ENCODE measurements at regions not wholly inside any gene's neighbourhood (a gene's known extent, or its start where the extent isn't known, plus 50 kb on each side); places are given as distances from the start of the nearest gene placed in this dataset.
"Not testable (repeated sequence)": the region's sequence is repeated elsewhere in the genome, so short reads cannot be mapped to it uniquely, and the experiment has no call there.

- H3K27me3 ChIP-seq (ENCODE audit: insufficient read depth, low read length, poor library complexity, severe bottlenecking) = no peaks in the 10 kb centered on the region
- TF ChIP-seq EZH2phosphoT487 (IDR thresholded peaks at IDR 0.05; ENCODE audit: borderline replicate concordance) (no peak), CTCF (conservative IDR thresholded peaks at IDR 0.05; ENCODE audit: low read length) (no peak)
These were observed 113.6 kb upstream of the WSB1 start for GRCh38 chr17:27180322-27180721.

GRCh38 chr17:27181379-27181925 lies 112.5 kb upstream of the WSB1 start:
- H2AFZ ChIP-seq (ENCODE audit: low read length); H3K4me1 ChIP-seq (ENCODE audit: insufficient read depth, low read length, poor library complexity, severe bottlenecking); H3K9me2 ChIP-seq (replicated peaks; ENCODE audit: low read depth, low read length); H3K27me3 ChIP-seq (ENCODE audit: insufficient read depth, low read length, poor library complexity, severe bottlenecking); H3K36me3 ChIP-seq (ENCODE audit: insufficient read depth, low read length); H3K9ac ChIP-seq (ENCODE audit: low read depth, low read length, poor library complexity, severe bottlenecking); H3K79me2 ChIP-seq (ENCODE audit: insufficient read depth, low read length); H4K20me1 ChIP-seq (ENCODE audit: insufficient read depth, low read length, poor library complexity, severe bottlenecking); H3K4me3 ChIP-seq (ENCODE audit: low read length, poor library complexity, severe bottlenecking); H3K4me2 ChIP-seq (ENCODE audit: low read depth, low read length, poor library complexity, severe bottlenecking); H3F3A ChIP-seq (ENCODE audit: low read depth): not testable (repeated sequence)
- peaks cover 25% of the 10 kb centered on the region; the same call in 1 of the 2 replicates for H3K9me3 ChIP-seq (ENCODE audit: insufficient read depth, low read depth, low read length)

More at GRCh38 chr17:27180322-27180721, 113.6 kb upstream of the WSB1 start:
- H2AFZ ChIP-seq (ENCODE audit: low read length) = no peak overlapping the region
- H3K4me2 ChIP-seq (ENCODE audit: low read depth, low read length, poor library complexity, severe bottlenecking) = no peak overlapping the region
- H3F3A ChIP-seq (ENCODE audit: low read depth) = no peaks in the 10 kb centered on the region
- no peaks in the 10 kb centered on the region for H3K36me3 ChIP-seq (ENCODE audit: insufficient read depth, low read length)
- peaks cover 25% of the 10 kb centered on the region; the same call in 1 of the 2 replicates for H3K9me3 ChIP-seq (ENCODE audit: insufficient read depth, low read depth, low read length)
- no peaks in the 10 kb centered on the region for H3K4me1 ChIP-seq (ENCODE audit: insufficient read depth, low read length, poor library complexity, severe bottlenecking)
- H3K9me2 ChIP-seq (replicated peaks; ENCODE audit: low read depth, low read length) = no peaks in the 10 kb centered on the region
- H3K9ac ChIP-seq (ENCODE audit: low read depth, low read length, poor library complexity, severe bottlenecking) = no peak overlapping the region
- no peak overlapping the region for H3K4me3 ChIP-seq (ENCODE audit: low read length, poor library complexity, severe bottlenecking)
- H3K79me2 ChIP-seq (ENCODE audit: insufficient read depth, low read length) = no peaks in the 10 kb centered on the region
- no peaks in the 10 kb centered on the region for H4K20me1 ChIP-seq (ENCODE audit: insufficient read depth, low read length, poor library complexity, severe bottlenecking)

- no peaks in the 10 kb centered on the region for H3K27me3 ChIP-seq (ENCODE audit: insufficient read depth, low read length, poor library complexity, severe bottlenecking)
- no peaks in the 10 kb centered on the region for H3K4me1 ChIP-seq (ENCODE audit: insufficient read depth, low read length, poor library complexity, severe bottlenecking)
- H3K9me3 ChIP-seq (ENCODE audit: insufficient read depth, low read depth, low read length) = peaks cover 25% of the 10 kb centered on the region; the same call in 1 of the 2 replicates
- H3K4me2 ChIP-seq (ENCODE audit: low read depth, low read length, poor library complexity, severe bottlenecking) = no peak overlapping the region
- no peak for TF ChIP-seq CTCF (conservative IDR thresholded peaks at IDR 0.05; ENCODE audit: low read length)
- TF ChIP-seq EZH2phosphoT487 (IDR thresholded peaks at IDR 0.05; ENCODE audit: borderline replicate concordance) = no peak
- H3K9ac ChIP-seq (ENCODE audit: low read depth, low read length, poor library complexity, severe bottlenecking) = no peak overlapping the region
- no peaks in the 10 kb centered on the region for H3K79me2 ChIP-seq (ENCODE audit: insufficient read depth, low read length)
- H2AFZ ChIP-seq (ENCODE audit: low read length) = no peak overlapping the region
- H4K20me1 ChIP-seq (ENCODE audit: insufficient read depth, low read length, poor library complexity, severe bottlenecking) = no peaks in the 10 kb centered on the region
- no peaks in the 10 kb centered on the region for H3K36me3 ChIP-seq (ENCODE audit: insufficient read depth, low read length)
- H3K4me3 ChIP-seq (ENCODE audit: low read length, poor library complexity, severe bottlenecking) = no peak overlapping the region
- no peaks in the 10 kb centered on the region for H3K9me2 ChIP-seq (replicated peaks; ENCODE audit: low read depth, low read length)
- no peaks in the 10 kb centered on the region for H3F3A ChIP-seq (ENCODE audit: low read depth)
These were observed 112.0 kb upstream of the WSB1 start for GRCh38 chr17:27181935-27182334.

GRCh38 chr17:27197505-27197904 lies 96.4 kb upstream of the WSB1 start:
- peak; percentile 27; the same call in 1 of the 2 replicates for TF ChIP-seq CTCF (conservative IDR thresholded peaks at IDR 0.05; ENCODE audit: low read length)
- not testable (repeated sequence) for H3K9me3 ChIP-seq (ENCODE audit: insufficient read depth, low read depth, low read length); H2AFZ ChIP-seq (ENCODE audit: low read length); H3K4me2 ChIP-seq (ENCODE audit: low read depth, low read length, poor library complexity, severe bottlenecking); H3K9me2 ChIP-seq (replicated peaks; ENCODE audit: low read depth, low read length); H3K79me2 ChIP-seq (ENCODE audit: insufficient read depth, low read length); H4K20me1 ChIP-seq (ENCODE audit: insufficient read depth, low read length, poor library complexity, severe bottlenecking); H3K36me3 ChIP-seq (ENCODE audit: insufficient read depth, low read length); H3K4me3 ChIP-seq (ENCODE audit: low read length, poor library complexity, severe bottlenecking); H3K9ac ChIP-seq (ENCODE audit: low read depth, low read length, poor library complexity, severe bottlenecking); H3K4me1 ChIP-seq (ENCODE audit: insufficient read depth, low read length, poor library complexity, severe bottlenecking); H3K27me3 ChIP-seq (ENCODE audit: insufficient read depth, low read length, poor library complexity, severe bottlenecking); H3F3A ChIP-seq (ENCODE audit: low read depth)
